ENCODE measurements at regions not wholly inside any gene's neighbourhood (a gene's known extent, or its start where the extent isn't known, plus 50 kb on each side); places are given as distances from the start of the nearest gene placed in this dataset.

DNA sequence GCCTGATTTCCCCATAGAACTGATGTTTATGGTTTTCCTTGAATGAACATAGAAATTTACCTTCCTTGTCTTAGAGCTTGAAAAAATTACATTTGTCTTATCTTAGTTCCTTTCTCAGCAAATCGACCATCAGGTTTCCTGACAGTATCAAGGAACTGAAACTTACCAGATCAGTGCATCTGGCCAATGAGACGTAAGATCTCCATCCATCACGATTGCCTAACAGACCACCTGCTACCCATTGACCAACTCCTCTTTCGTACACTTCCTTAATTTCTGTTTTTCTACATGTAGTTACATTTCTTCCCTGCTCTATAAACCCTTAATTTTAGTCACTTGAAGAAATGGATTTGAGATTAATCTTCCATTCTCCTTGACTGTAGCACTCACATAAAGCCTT lies 57.4 kb upstream of the TMPRSS15 start:
- Mint-ChIP-seq H3K9me3 (peaks cover 4 to 20% (median 11%) of the 10 kb centered on the region in 5 donors), H3K4me1 (no peaks in the 10 kb centered on the region), H3K27ac (no peak overlapping the region), H3K4me3 (no peak overlapping the region), H3K36me3 (no peaks in the 10 kb centered on the region), H3K27me3 (no peaks in the 10 kb centered on the region)
- no peak for DNase-seq
- H3K27me3 ChIP-seq (ENCODE audit: insufficient read depth, low read length, poor library complexity, severe bottlenecking): no peaks in the 10 kb centered on the region
- H3K4me3 ChIP-seq (ENCODE audit: low read length): no peak overlapping the region
- ChIA-PET POLR2A (no interaction called here), CTCF (no interaction called here)
- no peaks in the 10 kb centered on the region for H3K9me3 ChIP-seq (ENCODE audit: low read length)
- H3K36me3 ChIP-seq (ENCODE audit: insufficient read depth, low read length): no peaks in the 10 kb centered on the region
- no peak overlapping the region for H3K27ac ChIP-seq (ENCODE audit: low read depth, low read length)
- no peaks in the 10 kb centered on the region for H3K4me1 ChIP-seq (ENCODE audit: insufficient read depth, low read length)

GRCh38 chr21:18461743-18462142 lies 58.2 kb upstream of the TMPRSS15 start:
- no peak overlapping the region for H3K4me3 ChIP-seq (ENCODE audit: low read length)
- no peaks in the 10 kb centered on the region for H3K27me3 ChIP-seq (ENCODE audit: insufficient read depth, low read length, poor library complexity, severe bottlenecking)
- no peaks in the 10 kb centered on the region for H3K36me3 ChIP-seq (ENCODE audit: insufficient read depth, low read length)
- no peaks in the 10 kb centered on the region for H3K36me3 Mint-ChIP-seq
- POLR2A ChIA-PET: no interaction called here
- no peaks in the 10 kb centered on the region for H3K27me3 Mint-ChIP-seq
- no peaks in the 10 kb centered on the region for H3K4me1 ChIP-seq (ENCODE audit: insufficient read depth, low read length)
- no peak overlapping the region for H3K4me3 Mint-ChIP-seq
- no peak overlapping the region for H3K27ac ChIP-seq (ENCODE audit: low read depth, low read length)
- no peak overlapping the region for H3K27ac Mint-ChIP-seq
- H3K4me1 Mint-ChIP-seq: no peaks in the 10 kb centered on the region
- no peaks in the 10 kb centered on the region for H3K9me3 ChIP-seq (ENCODE audit: low read length)
- CTCF ChIA-PET: no interaction called here
- no peak for DNase-seq
- H3K9me3 Mint-ChIP-seq: peaks cover 4 to 20% (median 11%) of the 10 kb centered on the region in 5 donors

GRCh38 chr21:18467715-18468114 lies 64.1 kb upstream of the TMPRSS15 start:
- ChIA-PET POLR2A (no interaction called here), CTCF (no interaction called here)
- Histone ChIP-seq H3K27me3 (ENCODE audit: insufficient read depth, low read length, poor library complexity, severe bottlenecking) (no peaks in the 10 kb centered on the region), H3K9me3 (ENCODE audit: low read length) (no peaks in the 10 kb centered on the region), H3K4me3 (ENCODE audit: low read length) (no peak overlapping the region), H3K27ac (ENCODE audit: low read depth, low read length) (no peak overlapping the region), H3K4me1 (ENCODE audit: insufficient read depth, low read length) (no peaks in the 10 kb centered on the region), H3K36me3 (ENCODE audit: insufficient read depth, low read length) (no peaks in the 10 kb centered on the region)
- Mint-ChIP-seq H3K27ac (no peak overlapping the region), H3K27me3 (no peaks in the 10 kb centered on the region), H3K4me1 (no peaks in the 10 kb centered on the region), H3K9me3 (peaks cover 4 to 18% (median 9%) of the 10 kb centered on the region in 5 donors), H3K36me3 (no peaks in the 10 kb centered on the region), H3K4me3 (no peak overlapping the region)
- DNase-seq: no peak

DNA sequence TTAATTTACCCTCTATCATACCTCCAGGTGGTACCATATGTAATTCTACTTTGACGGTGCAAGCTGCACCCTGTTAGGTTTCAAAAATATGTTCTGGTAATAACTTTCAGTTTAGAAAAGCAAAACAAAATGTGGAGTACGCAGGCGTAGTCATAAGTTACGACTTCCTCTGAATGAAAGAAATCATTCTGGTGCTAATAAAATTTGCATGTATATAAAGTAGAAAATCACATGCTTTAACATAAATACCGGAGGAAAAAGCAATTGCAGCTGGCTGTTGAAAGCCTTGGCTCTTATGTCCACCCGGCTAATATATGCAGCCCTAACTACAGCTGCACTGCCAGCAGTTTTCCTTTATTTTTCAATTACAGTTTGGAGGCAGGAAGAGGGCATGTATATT lies 65.2 kb upstream of the TMPRSS15 start:
- no peaks in the 10 kb centered on the region for H3K36me3 Mint-ChIP-seq
- H3K36me3 ChIP-seq (ENCODE audit: insufficient read depth, low read length): no peaks in the 10 kb centered on the region
- no peak overlapping the region for H3K27ac ChIP-seq (ENCODE audit: low read depth, low read length)
- no peak overlapping the region for H3K4me3 Mint-ChIP-seq
- no peaks in the 10 kb centered on the region for H3K4me1 ChIP-seq (ENCODE audit: insufficient read depth, low read length)
- ChIA-PET CTCF (no interaction called here), POLR2A (no interaction called here)
- H3K27me3 ChIP-seq (ENCODE audit: insufficient read depth, low read length, poor library complexity, severe bottlenecking): no peaks in the 10 kb centered on the region
- H3K9me3 ChIP-seq (ENCODE audit: low read length): no peaks in the 10 kb centered on the region
- H3K9me3 Mint-ChIP-seq: peaks cover 0 to 10% (median 0%) of the 10 kb centered on the region in 5 donors
- H3K27ac Mint-ChIP-seq: no peak overlapping the region
- DNase-seq: no peak
- H3K27me3 Mint-ChIP-seq: no peaks in the 10 kb centered on the region
- H3K4me3 ChIP-seq (ENCODE audit: low read length): no peak overlapping the region
- H3K4me1 Mint-ChIP-seq: no peaks in the 10 kb centered on the region

DNA sequence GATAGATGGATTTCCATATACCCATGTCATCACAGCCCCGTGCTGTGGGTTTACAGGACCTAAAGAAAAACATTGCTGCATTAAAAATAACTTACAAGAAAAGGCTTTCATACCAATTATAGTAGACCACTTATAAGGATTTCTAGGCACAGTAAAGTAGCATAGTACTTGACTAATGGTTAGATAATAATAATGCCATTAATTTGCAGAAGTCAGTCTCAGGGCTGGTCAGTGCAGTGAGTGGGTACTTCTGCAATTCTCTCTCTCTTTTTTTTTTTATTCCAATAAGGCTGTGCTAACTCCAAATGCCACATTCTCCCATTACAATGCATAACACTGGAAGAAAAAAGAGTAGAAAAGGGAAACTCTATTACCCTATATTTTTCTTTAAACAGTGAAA lies 73.1 kb upstream of the TMPRSS15 start:
- Mint-ChIP-seq H3K27me3 (no peaks in the 10 kb centered on the region), H3K27ac (no peak overlapping the region), H3K4me1 (no peaks in the 10 kb centered on the region), H3K9me3 (peaks cover 0 to 11% (median 2%) of the 10 kb centered on the region in 5 donors), H3K4me3 (no peak overlapping the region), H3K36me3 (no peaks in the 10 kb centered on the region)
- Histone ChIP-seq H3K4me3 (ENCODE audit: low read length) (no peak overlapping the region), H3K27ac (ENCODE audit: low read depth, low read length) (no peak overlapping the region), H3K36me3 (ENCODE audit: insufficient read depth, low read length) (no peaks in the 10 kb centered on the region), H3K9me3 (ENCODE audit: low read length) (no peaks in the 10 kb centered on the region), H3K27me3 (ENCODE audit: insufficient read depth, low read length, poor library complexity, severe bottlenecking) (no peaks in the 10 kb centered on the region), H3K4me1 (ENCODE audit: insufficient read depth, low read length) (no peaks in the 10 kb centered on the region)
- POLR2A ChIA-PET: no interaction called here
- no peak for DNase-seq
- CTCF ChIA-PET: no interaction called here

- Mint-ChIP-seq H3K4me3 (no peak overlapping the region), H3K27me3 (no peaks in the 10 kb centered on the region), H3K4me1 (no peaks in the 10 kb centered on the region), H3K36me3 (no peaks in the 10 kb centered on the region), H3K9me3 (peaks cover 0 to 11% (median 2%) of the 10 kb centered on the region in 5 donors), H3K27ac (no peak overlapping the region)
- CTCF ChIA-PET: no interaction called here
- DNase-seq: no peak
- Histone ChIP-seq H3K4me3 (ENCODE audit: low read length) (no peak overlapping the region), H3K9me3 (ENCODE audit: low read length) (no peaks in the 10 kb centered on the region), H3K27ac (ENCODE audit: low read depth, low read length) (no peak overlapping the region), H3K4me1 (ENCODE audit: insufficient read depth, low read length) (no peaks in the 10 kb centered on the region), H3K36me3 (ENCODE audit: insufficient read depth, low read length) (no peaks in the 10 kb centered on the region), H3K27me3 (ENCODE audit: insufficient read depth, low read length, poor library complexity, severe bottlenecking) (no peaks in the 10 kb centered on the region)
- POLR2A ChIA-PET: no interaction called here
Observed at GRCh38 chr21:18477043-18477442, 73.5 kb upstream of the TMPRSS15 start.

GRCh38 chr21:18478513-18478912 lies 74.9 kb upstream of the TMPRSS15 start:
- no peaks in the 10 kb centered on the region for H3K27me3 Mint-ChIP-seq
- no peak overlapping the region for H3K27ac Mint-ChIP-seq
- DNase-seq: no peak
- CTCF ChIA-PET: no interaction called here
- H3K36me3 Mint-ChIP-seq: no peaks in the 10 kb centered on the region
- H3K4me3 ChIP-seq (ENCODE audit: low read length): no peak overlapping the region
- H3K4me3 Mint-ChIP-seq: no peak overlapping the region
- H3K36me3 ChIP-seq (ENCODE audit: insufficient read depth, low read length): no peaks in the 10 kb centered on the region
- H3K9me3 Mint-ChIP-seq: peaks cover 0 to 17% (median 2%) of the 10 kb centered on the region in 5 donors
- POLR2A ChIA-PET: no interaction called here
- no peaks in the 10 kb centered on the region for H3K27me3 ChIP-seq (ENCODE audit: insufficient read depth, low read length, poor library complexity, severe bottlenecking)
- no peaks in the 10 kb centered on the region for H3K4me1 Mint-ChIP-seq
- no peak overlapping the region for H3K27ac ChIP-seq (ENCODE audit: low read depth, low read length)
- no peaks in the 10 kb centered on the region for H3K4me1 ChIP-seq (ENCODE audit: insufficient read depth, low read length)
- no peaks in the 10 kb centered on the region for H3K9me3 ChIP-seq (ENCODE audit: low read length)

GRCh38 chr21:18488252-18488651 lies 84.7 kb upstream of the TMPRSS15 start:
- Mint-ChIP-seq H3K27ac (no peak overlapping the region), H3K4me3 (no peak overlapping the region), H3K36me3 (no peaks in the 10 kb centered on the region), H3K9me3 (no peaks in the 10 kb centered on the region), H3K4me1 (no peaks in the 10 kb centered on the region), H3K27me3 (no peaks in the 10 kb centered on the region)
- Histone ChIP-seq H3K27ac (ENCODE audit: low read depth, low read length) (no peak overlapping the region), H3K4me1 (ENCODE audit: insufficient read depth, low read length) (no peaks in the 10 kb centered on the region), H3K27me3 (ENCODE audit: insufficient read depth, low read length, poor library complexity, severe bottlenecking) (no peaks in the 10 kb centered on the region), H3K36me3 (ENCODE audit: insufficient read depth, low read length) (no peaks in the 10 kb centered on the region), H3K4me3 (ENCODE audit: low read length) (no peak overlapping the region), H3K9me3 (ENCODE audit: low read length) (no peaks in the 10 kb centered on the region)
- ChIA-PET CTCF (no interaction called here), POLR2A (no interaction called here)
- DNase-seq: no peak

GRCh38 chr21:18493422-18493821 lies 89.8 kb upstream of the TMPRSS15 start:
- H3K36me3 ChIP-seq (ENCODE audit: insufficient read depth, low read length): no peaks in the 10 kb centered on the region
- no peak overlapping the region for H3K4me3 ChIP-seq (ENCODE audit: low read length)
- Mint-ChIP-seq H3K9me3 (peaks cover 0 to 3% (median 0%) of the 10 kb centered on the region in 5 donors), H3K27ac (no peak overlapping the region), H3K4me3 (no peak overlapping the region), H3K36me3 (no peaks in the 10 kb centered on the region), H3K27me3 (no peaks in the 10 kb centered on the region), H3K4me1 (no peaks in the 10 kb centered on the region)
- POLR2A ChIA-PET: no interaction called here
- no peak for DNase-seq
- no peaks in the 10 kb centered on the region for H3K4me1 ChIP-seq (ENCODE audit: insufficient read depth, low read length)
- no peaks in the 10 kb centered on the region for H3K9me3 ChIP-seq (ENCODE audit: low read length)
- CTCF ChIA-PET: no interaction called here
- no peak overlapping the region for H3K27ac ChIP-seq (ENCODE audit: low read depth, low read length)
- no peaks in the 10 kb centered on the region for H3K27me3 ChIP-seq (ENCODE audit: insufficient read depth, low read length, poor library complexity, severe bottlenecking)
